ENCODE measurements at regions not wholly inside any gene's neighbourhood (a gene's known extent, or its start where the extent isn't known, plus 50 kb on each side); places are given as distances from the start of the nearest gene placed in this dataset.
"Not testable (repeated sequence)": the region's sequence is repeated elsewhere in the genome, so short reads cannot be mapped to it uniquely, and the experiment has no call there.

- DNase-seq (ENCODE audit: low spot score): no peak
Observed at GRCh38 chr22:22783575-22783974, 104.0 kb upstream of the IGLL5 start.

GRCh38 chr22:22784249-22785039 lies 103.2 kb upstream of the IGLL5 start:
- DNase-seq (ENCODE audit: low spot score): no peak

- DNase-seq (ENCODE audit: low spot score): no peak
Observed at GRCh38 chr22:22785316-22786065, 102.1 kb upstream of the IGLL5 start.

- DNase-seq (ENCODE audit: low spot score): no peak
Observed at GRCh38 chr22:22786301-22787115, 101.1 kb upstream of the IGLL5 start.

- DNase-seq (ENCODE audit: low spot score): no peak
Observed at GRCh38 chr22:22787151-22787550, 100.5 kb upstream of the IGLL5 start.

GRCh38 chr22:22787786-22788459 lies 99.7 kb upstream of the IGLL5 start:
- peak; percentile 19 for DNase-seq (ENCODE audit: low spot score)

- DNase-seq (ENCODE audit: low spot score): no peak
Observed at GRCh38 chr22:22788460-22789037, 99.1 kb upstream of the IGLL5 start.

- DNase-seq (ENCODE audit: low spot score): no peak
Observed at GRCh38 chr22:22789233-22789921, 98.2 kb upstream of the IGLL5 start.

GRCh38 chr22:22789922-22790845 lies 97.4 kb upstream of the IGLL5 start:
- no peak for DNase-seq (ENCODE audit: low spot score)

- no peak for DNase-seq (ENCODE audit: low spot score)
Observed at GRCh38 chr22:22791438-22792181, 96.0 kb upstream of the IGLL5 start.

- DNase-seq (ENCODE audit: low spot score): not testable (repeated sequence)
Observed at GRCh38 chr22:22792205-22792786, 95.3 kb upstream of the IGLL5 start.

- DNase-seq (ENCODE audit: low spot score): not testable (repeated sequence)
Observed at GRCh38 chr22:22795639-22796038, 92.0 kb upstream of the IGLL5 start.

- DNase-seq (ENCODE audit: low spot score): no peak
Observed at GRCh38 chr22:22796724-22797123, 90.9 kb upstream of the IGLL5 start.

- no peak for DNase-seq (ENCODE audit: low spot score)
Observed at GRCh38 chr22:22798232-22798616, 89.4 kb upstream of the IGLL5 start.

- no peak for DNase-seq (ENCODE audit: low spot score)
Observed at GRCh38 chr22:22798716-22799115, 88.9 kb upstream of the IGLL5 start.

- no peak for DNase-seq (ENCODE audit: low spot score)
Observed at GRCh38 chr22:22799561-22799960, 88.1 kb upstream of the IGLL5 start.

- DNase-seq (ENCODE audit: low spot score): no peak
Observed at GRCh38 chr22:22800716-22801115, 86.9 kb upstream of the IGLL5 start.

- no peak for DNase-seq (ENCODE audit: low spot score)
Observed at GRCh38 chr22:22802339-22802970, 85.2 kb upstream of the IGLL5 start.
